GM10266 (cell line): ENCODE measurements at regions not wholly inside any gene's neighbourhood (a gene's known extent, or its start where the extent isn't known, plus 50 kb on each side); places are given as distances from the start of the nearest gene placed in this dataset.

Experiments
- DNase-seq: peaks from one replicate; pipeline ENCODE4 v3.0.0; 2012; ENCODE audit errors: extremely low spot score
- CTCF ChIP-seq: IDR thresholded peaks from 2 replicates; pipeline ENCODE4 v1.5.1; 2012; ENCODE audit warnings: mild to moderate bottlenecking, low read depth; ENCODE audit not compliant: control insufficient read depth, insufficient read depth; ENCODE audit errors: missing control alignments

GRCh38 chr2:125424266-125424785, 1231.6 kb upstream of the GYPC start:
- no peak for TF ChIP-seq CTCF

GRCh38 chr2:125427721-125428315, 1228.1 kb upstream of the GYPC start:
- DNase-seq, result no peak

More at GRCh38 chr2:125424266-125424785, 1231.6 kb upstream of the GYPC start:
- DNase-seq, result no peak

GRCh38 chr2:125444106-125444505, 1211.9 kb upstream of the GYPC start:
- TF ChIP-seq CTCF, result no peak
- DNase-seq, result no peak

More at GRCh38 chr2:125427721-125428315, 1228.1 kb upstream of the GYPC start:
- TF ChIP-seq CTCF, result no peak

GRCh38 chr2:125445495-125445894, 1210.5 kb upstream of the GYPC start:
- TF ChIP-seq CTCF, result no peak
- DNase-seq, result no peak

- DNase-seq, result no peak
Measured at GRCh38 chr2:125450092-125450491, 1205.9 kb upstream of the GYPC start.

GRCh38 chr2:125455110-125455509, 1200.8 kb upstream of the GYPC start:
- no peak for DNase-seq
- no peak for TF ChIP-seq CTCF

More at GRCh38 chr2:125450092-125450491, 1205.9 kb upstream of the GYPC start:
- no peak for TF ChIP-seq CTCF

- no peak for DNase-seq
- no peak for TF ChIP-seq CTCF
Measured at GRCh38 chr2:125456693-125457363, 1199.1 kb upstream of the GYPC start.
